HG02885 (cell line): ENCODE measurements at regions not wholly inside any gene's neighbourhood (a gene's known extent, or its start where the extent isn't known, plus 50 kb on each side); places are given as distances from the start of the nearest gene placed in this dataset.

Source experiments
- ATAC-seq: cut with Tn5 transposase; IDR thresholded peaks from one replicate; pipeline ENCODE4 v1.9.1; 2021; ENCODE audit warnings: mild to moderate bottlenecking; ENCODE audit not compliant: unreplicated experiment, poor library complexity

DNA sequence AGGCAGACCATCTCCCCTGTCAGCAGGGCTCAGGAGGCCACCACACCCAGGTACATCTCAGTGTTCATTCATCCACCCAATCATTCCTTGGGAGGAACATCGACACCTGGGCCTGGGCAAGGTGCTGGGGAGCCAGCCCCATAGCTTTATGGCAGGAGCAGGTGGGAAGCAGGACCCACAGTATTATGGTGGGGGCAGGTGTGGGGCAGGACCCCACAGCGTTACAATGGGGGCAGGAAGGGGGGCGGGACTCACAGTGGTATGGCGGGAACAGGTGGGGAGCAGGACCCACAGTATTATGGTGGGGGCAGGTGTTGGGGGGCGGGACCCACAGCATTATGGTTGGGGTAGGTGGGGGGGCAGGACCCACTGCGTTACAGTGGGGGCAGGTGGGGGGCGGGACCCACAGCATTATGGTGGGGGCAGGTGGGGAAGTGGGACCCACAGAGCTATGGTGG is 128.9 kb upstream of the HS6ST1 start:
- no peak for ATAC-seq

DNA sequence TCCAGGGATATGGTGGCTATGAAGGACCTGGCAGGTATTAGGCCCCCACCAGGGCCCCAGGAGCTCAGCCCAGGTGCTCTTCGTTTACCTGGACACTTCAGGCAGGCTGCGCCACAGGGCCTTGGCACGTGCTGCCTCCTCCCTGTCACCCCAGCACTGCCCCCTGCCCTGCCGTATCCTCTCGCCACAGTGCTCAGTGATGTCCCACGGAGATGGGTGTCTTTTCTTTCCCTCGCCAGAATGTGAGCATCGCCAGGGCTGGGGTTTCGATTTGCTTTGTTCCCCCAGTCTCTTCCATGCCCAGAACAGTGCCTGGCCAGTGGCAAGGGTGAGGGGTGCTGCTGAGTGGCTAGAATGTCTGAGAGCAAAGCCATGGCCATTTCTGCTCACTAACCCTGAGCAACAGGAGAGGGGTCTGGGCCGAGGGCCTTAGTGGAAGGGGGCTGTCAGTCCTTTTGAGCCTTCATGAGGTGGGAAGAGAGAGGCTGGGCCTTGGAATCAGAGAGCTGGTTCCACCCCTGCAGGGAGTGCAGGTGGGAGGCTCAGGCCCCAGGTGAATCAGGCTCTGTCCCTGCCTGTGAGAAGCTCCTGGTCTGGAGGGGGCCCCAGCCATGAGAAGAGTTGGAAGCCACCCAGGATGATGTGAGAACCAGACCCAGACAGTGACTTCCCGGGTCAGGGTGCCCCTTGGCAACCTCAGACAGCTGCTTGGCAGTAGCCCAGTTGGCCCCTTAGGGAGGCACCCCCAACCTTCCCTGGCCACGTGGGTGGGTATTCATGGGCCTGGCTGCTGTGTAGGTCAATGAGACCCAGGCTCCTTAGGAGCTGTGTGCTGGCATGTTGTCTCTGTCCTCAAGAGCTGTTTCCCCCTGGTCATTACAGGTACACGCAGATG is 129.9 kb upstream of the HS6ST1 start:
- no peak for ATAC-seq

- no peak for ATAC-seq
Measured at GRCh38 chr2:128449226-128450061, 130.8 kb upstream of the HS6ST1 start.

DNA sequence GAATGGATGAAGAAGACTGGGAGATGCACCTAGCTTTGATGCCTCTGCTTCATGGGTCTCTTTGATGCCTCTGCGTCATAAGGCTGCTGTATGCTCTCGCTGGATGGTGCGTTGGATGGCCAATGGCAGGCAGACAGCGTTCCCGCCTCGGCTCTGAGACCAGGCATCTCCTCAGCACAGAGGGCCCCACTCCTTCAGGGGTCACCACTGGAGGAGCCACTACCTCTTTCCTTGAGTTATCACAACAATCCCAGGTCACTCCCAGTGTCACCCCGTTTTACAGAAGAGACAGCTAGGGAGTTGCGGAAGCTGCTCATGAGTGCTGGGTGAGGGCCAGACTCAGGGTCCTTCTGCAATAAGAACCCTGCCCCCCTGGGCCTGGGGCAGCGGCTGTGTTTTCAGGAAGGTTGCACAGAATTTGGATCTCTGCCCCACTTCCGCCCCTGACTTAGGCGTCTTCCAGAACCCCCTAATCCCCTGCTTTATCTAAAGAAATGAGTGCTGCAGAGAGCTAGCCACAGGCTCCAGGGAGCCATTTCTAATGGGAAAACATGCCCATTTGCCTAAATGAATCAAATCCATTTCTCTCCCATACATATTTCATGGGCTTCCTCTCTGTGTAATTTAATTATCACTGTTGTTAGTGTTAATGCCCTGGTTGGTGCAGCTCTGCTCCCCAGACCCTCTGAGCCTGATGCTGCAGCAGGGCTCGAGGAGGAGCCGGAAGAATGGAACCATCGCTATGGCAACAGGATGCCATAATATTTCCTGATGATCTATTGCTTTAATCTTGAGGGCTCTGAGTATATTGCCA is 131.8 kb upstream of the HS6ST1 start:
- ATAC-seq: no peak

GRCh38 chr2:128451084-128452023 is 132.7 kb upstream of the HS6ST1 start:
- ATAC-seq: no peak

DNA sequence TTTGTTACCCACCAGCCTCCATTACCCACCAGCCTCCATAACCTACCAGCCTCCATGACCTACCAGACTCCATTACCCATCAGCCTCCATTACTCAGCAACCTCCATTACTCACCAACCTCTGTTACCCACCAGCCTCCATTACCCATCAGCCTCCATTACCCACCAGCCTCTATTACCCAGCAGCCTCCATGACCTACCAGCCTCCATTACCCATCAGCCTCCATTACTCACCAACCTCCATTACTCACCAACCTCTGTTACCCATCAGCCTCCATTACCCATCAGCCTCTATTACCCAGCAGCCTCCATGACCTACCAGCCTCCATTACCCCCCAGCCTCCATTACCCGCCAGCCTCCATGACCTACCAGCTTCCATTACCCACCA is 133.3 kb upstream of the HS6ST1 start:
- ATAC-seq: no peak

GRCh38 chr2:128452536-128453530 is 134.2 kb upstream of the HS6ST1 start:
- no peak for ATAC-seq

DNA sequence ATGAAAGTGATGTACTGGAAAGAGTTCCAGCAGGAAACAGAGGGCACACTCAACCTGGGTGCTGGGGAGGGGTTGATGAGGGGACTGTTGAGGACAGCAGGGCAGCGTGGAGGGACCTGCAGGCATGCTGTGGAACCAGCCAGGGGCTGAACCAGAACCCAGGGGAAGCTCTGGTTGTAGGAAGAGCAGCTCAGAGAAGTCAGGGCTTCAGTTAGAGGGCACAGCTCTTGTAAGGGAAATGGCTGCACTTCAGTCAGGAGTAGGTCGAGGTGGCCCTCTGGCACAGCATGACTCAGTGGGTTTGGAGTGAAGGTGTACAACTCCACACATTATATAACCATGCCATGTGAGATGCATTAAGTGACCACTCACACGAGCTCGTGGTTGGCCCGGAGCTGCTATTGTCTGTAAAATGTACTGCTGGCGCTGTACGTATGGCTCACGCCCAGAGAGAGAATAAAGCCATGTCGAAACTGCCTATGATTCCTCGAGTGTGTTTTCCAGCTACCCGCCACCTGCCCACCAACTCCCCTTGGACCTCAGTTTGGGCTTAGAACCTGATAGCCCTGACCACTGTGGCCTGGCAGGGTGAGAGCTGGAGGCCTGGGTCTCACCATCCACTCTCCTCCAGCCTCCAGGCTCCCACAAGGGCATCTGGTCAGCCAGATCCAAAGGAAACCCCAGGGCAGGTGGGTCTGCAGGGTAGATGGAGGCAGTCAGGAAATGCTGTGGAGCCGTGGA is 136.5 kb upstream of the HS6ST1 start:
- ATAC-seq: no peak

- no peak for ATAC-seq
Measured at GRCh38 chr2:128455721-128456050, 137.0 kb upstream of the HS6ST1 start.

GRCh38 chr2:128456281-128456680 is 137.6 kb upstream of the HS6ST1 start:
- no peak for ATAC-seq

GRCh38 chr2:128457006-128457604 is 138.4 kb upstream of the HS6ST1 start:
- ATAC-seq: no peak

GRCh38 chr2:128457716-128458115 is 139.0 kb upstream of the HS6ST1 start:
- no peak for ATAC-seq

DNA sequence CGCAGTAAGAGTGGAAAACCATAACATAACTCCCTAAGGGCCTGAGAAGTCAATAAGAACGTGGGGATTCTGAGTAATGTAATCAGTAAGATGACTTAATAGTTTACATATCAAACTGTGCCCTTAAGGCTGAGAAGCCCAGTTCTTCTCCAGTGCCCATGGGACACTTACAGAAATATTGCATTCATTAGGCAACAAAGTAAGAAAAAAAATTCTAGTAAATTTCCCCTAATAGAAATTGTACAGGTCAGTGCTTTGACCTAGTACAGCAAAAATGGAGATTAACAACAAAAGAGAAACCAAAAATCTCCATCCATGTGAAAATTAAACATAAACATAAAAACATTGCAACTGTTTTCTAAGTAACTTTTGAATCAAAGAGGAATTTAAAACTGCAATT is 139.8 kb upstream of the HS6ST1 start:
- ATAC-seq: no peak

- no peak for ATAC-seq
Measured at GRCh38 chr2:128464456-128464855, 145.8 kb upstream of the HS6ST1 start.

DNA sequence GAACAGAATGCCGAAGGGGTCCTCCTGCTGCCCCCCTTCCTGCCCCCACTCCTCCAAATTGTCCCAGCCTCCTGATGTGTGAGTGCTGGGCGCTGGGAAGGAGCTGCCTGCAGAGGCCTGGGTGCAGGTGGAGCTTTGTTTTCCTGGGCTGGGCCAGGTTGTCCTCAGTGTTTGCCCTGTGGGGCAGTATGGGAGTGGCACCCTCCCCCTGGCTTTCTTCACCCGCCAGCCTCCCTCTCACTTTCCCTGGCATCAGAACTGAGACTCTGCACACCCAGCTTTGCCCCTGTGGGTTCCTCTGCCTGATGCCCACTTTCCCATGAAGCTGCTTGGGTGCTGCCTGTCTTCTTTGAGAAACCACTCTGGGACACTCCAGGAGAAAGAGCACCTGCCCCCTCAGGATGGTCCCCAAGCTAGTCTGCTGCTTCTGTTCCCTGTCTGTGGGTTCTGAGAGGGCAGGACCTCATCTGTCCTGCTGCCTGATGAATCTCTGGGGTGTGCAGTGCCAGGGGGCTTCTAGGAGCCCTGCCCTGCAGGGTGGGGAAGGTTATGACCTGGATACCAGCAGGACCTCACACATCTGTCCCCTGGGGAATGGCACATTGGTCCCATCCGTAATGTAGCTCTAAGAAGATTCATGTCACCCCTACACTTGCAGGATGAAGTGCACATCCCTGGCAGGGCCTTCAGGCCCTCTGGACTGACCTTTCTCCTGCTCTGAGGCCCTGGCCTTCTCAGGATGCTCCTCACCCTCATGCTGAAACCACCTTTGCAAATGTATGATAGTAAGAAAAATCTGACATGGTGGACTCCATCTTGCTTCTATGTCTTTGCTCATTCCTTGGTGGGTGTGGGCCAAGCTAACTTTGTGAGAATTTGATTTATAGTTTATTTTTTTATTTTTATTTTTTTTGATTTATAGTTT is 146.8 kb upstream of the HS6ST1 start:
- no peak for ATAC-seq

DNA sequence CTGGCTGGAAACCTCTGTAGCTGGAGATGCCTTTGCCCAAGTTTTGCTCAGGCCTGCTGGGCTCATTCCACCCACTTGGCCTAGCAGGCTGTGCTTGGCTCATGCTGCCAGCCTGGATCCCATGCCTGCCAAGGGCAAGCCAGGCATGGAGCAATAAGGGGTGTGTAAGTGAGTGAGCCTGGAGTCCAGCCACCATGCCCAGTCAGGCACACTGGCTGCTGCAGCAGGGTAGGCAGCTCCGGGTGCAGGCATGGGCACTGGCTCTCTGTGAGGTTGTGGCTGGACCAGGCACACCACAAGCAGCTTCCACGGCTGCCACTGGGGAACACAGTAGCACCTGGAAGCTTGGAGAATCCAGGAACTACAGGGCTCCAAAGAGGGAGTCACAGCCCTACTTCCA is 147.7 kb upstream of the HS6ST1 start:
- ATAC-seq: no peak
